ENCODE measurements at regions not wholly inside any gene's neighbourhood (a gene's known extent, or its start where the extent isn't known, plus 50 kb on each side); places are given as distances from the start of the nearest gene placed in this dataset.
"Not testable (repeated sequence)": the region's sequence is repeated elsewhere in the genome, so short reads cannot be mapped to it uniquely, and the experiment has no call there.

DNA sequence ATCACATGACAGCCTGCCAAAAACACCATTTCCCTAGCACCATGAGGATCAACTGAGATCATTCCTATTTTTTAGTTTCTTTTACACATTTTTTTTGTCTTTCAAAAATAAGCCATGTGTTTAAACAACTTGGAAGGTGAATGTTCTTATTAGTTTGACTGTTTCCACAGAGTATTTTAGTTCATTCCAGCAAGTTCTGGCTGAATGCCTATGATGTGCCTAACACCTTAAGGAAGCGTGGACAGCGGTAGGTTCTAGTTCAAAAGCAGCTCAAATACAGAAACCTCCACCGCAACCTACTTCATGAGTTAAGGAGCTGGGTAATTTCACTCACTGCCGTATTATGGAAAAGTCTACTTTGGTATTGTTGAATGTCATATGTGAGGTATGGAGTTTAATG, 101.3 kb upstream of the ADAMTS9 start:
- DNase-seq: no peak

DNA sequence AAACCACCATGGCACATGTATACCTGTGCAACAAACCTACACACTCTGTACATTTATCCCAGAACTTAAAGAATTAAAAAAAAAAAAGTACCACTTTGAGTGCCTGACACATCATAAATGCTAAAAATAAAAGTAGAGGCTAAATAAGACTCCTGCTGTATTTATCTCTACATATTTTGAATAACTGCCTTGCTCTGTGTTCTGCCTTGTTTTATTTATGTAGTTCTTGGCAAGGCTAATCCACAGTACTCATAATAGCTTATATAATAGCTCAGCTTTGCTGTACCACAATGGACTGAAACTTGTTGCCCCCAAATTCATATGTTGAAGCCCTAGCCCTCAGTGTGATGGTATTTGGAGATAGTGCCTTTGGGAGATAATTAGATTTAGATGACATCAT, 95.4 kb upstream of the ADAMTS9 start:
- no peak for DNase-seq

DNA sequence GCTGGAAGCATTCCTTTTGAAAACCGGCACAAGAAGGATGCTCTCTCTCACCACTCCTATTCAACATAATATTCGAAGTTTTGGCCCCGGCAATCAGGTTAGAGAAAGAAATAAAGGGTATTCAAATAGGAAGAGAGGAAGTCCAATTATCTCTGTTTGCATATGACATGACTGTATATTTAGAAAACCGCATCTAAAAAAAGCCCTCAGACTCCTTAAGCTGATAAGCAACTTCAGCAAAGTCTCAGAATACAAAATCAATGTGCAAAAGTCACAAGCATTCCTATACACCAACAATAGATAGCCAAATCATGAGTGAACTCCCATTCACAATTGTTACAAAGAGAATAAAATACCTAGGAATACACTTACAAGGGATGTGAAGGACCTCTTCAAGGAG, 93.1 kb upstream of the ADAMTS9 start:
- not testable (repeated sequence) for DNase-seq

DNA sequence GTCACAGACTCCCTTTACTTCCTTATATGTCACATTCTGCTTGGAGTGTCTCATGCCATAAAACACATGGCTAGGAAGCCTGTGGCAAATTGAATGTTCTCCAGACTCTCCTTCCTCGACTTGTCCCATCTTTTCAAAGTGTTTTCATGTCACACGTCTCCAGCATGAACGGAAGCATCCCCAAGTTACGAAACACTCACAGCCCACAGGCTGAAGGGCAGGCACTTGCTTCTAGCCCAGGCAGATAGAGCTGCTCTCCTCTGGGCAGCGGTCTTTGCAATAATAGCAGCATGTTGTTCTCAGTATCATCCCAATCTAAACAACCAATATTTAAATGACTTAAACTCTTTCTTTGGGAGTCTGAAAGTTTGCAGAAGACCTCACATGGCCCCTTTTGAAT, 85.3 kb upstream of the ADAMTS9 start:
- no peak for DNase-seq

DNA sequence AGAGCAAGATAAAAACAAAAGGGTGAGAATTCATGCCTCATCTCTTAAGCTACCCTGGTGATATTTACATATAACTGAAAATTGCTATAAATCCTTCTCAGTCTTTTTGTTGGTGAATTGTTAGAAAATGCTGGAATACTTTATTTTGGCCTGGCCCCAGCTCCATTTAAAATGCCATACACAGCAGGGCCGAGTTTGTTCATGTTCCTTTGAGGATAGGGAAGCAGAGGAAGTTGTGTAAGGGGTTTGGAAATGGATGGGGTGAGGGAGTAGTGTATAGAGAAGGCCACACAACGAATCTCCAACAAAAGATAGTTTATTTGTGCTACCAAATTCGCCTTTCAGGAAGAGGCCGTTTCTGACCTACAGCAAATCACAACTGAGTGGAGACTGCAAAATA, 78.6 kb upstream of the ADAMTS9 start:
- DNase-seq: no peak

DNA sequence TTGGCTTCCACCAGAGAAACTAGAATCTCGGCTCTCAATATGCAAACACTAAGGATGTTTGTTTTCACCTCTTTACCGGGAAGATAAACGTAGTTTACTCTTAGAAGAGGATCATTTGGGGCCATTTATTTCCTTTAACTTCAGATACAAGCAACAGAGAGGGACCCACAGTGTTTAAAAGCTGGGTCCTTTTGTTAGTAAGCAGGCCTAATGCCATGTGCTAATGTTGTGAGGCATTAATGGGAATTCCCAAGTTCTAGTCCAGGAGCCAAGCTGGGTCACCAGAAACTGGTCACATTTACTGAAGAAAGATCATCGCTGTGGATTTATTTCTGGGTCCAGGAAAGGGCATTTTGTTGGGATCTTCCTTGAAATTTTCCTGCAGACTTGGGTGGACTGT, 78.1 kb upstream of the ADAMTS9 start:
- no peak for DNase-seq

DNA sequence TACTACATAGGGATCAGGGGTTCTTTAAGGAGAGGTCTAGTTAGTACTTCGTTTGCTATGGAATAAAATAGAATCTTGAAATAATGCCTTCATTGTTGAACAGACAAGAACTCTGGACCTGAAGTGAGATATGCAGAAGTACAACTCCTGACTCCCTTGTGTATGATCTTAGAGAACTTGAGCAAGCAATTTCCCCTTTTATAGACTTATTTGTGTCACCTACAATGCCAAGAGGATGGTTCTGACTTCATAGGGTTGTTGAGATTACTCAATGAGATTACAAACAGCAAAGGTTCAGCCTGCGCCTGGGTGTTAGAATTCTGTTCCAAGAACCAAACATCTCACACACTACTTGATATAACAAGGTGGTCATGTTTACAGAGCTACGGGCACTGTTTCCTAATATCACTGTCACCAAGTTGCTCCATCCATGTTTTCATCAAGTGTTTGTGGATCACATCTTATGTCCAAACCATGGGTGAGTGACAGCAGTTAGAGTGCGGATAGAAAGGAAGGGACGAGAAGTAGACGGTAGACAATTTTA, 76.7 kb upstream of the ADAMTS9 start:
- DNase-seq: no peak

DNA sequence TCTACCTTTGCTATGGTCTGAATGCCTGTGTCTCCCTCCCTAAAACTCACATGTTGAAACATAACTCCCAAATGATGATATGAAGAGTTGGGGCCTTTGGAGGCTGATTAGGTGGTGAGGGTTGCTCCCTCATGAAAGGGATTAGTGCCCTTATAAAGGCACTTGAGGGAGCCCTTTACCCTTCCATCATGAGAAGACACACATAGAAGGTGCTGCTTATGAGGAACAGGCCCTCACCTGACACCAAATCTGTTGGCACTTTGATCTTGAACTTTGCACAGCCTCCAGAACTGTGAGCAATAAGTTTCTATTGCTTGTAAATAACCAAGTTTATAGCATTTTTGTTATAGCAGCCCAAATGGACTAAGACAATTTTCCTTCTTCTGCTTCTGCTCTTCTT, 76.2 kb upstream of the ADAMTS9 start:
- DNase-seq: no peak

DNA sequence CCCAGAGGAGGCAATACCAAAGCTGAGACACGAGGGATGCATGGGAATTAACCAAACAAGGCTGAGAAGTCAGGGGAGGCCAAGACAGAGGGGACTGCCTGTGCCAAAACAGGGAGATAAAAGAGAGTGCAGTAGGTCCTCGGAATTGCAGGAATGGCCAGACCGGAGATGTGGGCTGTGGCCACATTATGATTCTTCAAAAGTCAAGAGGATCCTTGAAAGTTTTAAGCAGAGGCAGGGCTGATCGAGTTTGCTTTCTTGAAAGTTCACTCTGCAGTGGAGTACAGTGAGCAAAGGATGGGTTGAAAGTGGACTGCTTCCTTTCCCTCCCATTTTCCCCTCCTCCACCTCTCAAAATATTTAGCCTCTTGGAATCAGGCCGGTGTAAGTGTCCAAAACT, 73.9 kb upstream of the ADAMTS9 start:
- DNase-seq: no peak

DNA sequence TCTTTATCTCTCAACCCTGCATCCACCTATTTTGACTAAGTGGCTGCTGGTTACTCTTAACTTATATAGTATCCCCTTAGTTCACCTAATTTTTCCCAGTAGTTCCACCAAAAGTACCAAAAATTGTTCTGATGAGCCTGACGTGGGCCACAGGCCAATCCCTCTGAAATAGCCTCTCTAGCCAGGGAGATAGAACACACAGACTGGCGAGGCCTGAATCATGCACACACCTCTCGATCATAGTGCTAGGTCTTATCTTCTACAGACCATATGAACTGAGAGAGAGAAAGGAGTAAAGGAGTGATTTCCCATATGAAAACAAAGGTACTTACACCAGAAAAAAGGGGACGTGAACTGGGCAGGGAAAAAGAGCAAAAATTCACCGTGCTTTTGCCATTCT, 72.5 kb upstream of the ADAMTS9 start:
- DNase-seq: no peak

DNA sequence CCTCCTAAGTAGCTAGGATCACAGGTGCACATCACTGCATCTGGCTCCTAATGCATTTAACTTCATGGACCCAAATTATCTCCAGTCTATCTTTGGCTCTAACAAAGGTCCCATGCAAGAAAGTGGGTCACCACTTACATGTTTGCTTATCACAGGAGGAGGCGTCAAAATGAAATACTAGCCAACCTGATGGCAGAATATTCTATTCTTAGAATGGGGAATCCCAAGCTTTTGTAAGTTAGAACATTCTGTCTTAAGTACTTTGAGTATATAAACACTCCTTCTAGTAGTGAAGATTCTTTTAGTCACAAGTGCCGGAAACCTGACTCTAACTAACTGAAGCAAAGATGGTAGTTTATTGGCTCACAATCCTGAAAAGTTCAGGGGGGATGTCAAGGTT, 72.0 kb upstream of the ADAMTS9 start:
- no peak for DNase-seq

DNA sequence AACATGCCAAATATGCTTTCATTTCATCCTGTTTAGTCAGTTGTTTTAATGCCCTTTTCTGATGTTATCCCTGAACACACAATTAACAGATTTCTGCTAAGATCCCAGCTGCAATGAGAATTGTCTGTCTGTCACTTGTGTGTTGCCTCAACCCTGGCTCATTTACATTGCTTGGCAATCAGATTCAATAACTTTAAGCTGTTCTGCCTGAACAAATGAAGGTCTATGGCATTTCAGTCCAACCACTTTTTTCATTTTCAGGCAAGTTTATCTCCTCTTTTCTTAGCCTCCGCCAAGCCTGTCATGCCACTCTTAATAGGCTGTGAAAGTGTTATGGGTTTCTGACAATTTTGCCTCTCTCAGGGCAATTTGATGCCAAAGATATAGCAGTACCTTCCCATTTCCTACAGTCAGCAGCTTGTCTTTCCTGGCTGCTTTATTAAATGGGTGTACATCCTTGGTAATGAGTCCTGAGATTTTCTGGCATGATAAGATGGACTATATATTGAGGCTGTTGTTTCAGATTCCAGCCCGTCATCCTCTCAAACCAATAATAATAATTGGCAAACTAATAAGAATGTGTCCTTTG, 68.7 kb upstream of the ADAMTS9 start:
- DNase-seq: no peak

DNA sequence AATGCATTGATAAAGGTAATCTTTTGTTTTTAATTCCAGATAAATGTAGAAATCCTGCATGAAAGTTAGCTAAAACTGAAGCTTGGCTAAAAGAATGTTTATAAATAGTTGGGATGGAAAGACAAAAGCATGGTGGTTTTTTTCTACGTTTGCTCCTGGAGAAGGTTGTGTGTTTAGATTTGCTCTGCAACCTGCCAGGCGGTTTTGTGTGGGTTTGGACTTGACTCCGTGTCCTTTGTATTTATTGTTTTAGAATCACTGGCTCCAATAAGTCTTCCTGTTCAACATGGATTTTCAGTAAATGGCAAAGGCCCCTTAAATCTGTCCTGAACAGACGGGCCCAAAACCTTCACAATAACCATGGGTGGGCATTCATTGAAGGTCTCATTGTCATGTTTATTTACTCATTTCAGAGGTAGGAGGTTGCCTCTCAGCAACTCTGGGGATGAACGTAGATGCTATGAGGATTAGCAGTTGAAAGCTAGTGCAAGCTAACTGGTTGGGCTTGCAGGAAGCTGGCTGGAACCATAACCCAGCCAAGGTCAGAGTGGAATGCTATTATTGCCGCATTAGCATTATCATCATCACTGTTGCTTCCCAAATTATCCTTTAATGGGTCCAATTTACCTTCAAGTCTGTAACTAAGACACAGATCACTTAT, 60.6 kb upstream of the ADAMTS9 start:
- DNase-seq: no peak

DNA sequence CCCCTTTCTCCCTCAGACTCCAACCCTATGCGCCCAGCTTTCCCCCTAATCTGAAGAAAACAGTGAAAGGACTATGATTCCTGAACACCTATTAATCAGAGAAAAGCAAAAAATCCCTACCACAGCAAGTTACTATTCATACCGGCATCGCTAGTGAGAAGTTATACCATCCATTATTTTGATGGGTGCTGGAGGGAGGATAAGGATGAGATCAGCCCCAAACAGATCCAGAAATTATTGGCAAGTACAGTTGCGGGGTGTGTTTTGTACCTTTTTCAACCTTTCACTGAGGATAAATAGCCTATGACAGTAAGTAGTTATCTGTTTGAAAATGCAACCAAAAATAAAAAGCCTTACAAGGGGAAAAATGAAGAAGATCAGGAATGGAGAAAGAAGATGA, 59.9 kb upstream of the ADAMTS9 start:
- DNase-seq: no peak

DNA sequence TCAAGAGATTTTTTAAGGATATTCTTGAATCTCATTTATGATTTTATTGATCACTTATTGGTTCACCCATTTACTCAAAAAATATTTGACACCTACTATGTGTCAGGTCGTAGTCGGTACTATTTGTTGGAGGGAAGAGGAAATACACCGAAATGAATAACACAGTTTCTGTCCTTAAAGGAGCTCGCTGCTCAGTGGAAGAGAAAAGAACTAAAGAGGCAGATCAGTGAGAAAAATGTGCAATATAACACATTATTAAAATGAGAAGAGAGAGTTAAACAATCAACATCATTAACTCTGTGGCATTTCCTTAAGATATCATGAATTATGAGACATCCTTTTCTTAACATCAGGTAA, 56.1 kb upstream of the ADAMTS9 start:
- no peak for DNase-seq

DNA sequence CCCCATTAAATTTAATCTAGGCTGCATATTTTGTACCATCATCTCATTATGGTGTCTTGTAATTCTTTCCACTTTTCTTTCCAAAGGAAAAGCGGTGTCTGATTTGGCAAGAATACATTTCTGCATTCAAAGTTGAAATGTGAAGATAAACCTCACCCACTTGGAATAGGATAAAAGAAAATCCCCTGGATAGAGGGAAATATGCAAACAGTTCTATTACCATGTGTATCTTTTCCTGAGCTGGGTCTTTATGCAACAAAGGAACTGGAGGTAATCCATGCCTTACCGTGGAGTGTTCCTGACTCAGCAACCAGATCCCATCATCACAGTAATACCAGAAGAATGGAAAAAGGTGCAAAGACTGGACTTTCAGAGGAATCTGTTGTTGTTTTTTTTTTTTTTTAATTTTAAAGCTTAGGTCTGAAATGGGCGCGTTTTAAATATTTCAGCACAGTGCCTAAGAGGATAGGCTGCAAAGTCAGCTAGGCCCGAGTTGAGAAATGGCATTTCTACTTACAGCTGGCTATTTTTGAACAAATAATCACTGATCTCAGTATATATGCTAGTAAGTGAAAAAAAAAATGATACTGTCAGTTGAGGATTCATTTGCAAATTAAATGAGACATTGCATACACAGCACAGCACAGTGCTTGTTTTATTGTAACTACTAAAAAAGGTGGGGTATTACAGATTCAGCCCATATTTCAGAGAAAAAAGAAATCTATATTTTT, 55.5 kb upstream of the ADAMTS9 start:
- DNase-seq: no peak

DNA sequence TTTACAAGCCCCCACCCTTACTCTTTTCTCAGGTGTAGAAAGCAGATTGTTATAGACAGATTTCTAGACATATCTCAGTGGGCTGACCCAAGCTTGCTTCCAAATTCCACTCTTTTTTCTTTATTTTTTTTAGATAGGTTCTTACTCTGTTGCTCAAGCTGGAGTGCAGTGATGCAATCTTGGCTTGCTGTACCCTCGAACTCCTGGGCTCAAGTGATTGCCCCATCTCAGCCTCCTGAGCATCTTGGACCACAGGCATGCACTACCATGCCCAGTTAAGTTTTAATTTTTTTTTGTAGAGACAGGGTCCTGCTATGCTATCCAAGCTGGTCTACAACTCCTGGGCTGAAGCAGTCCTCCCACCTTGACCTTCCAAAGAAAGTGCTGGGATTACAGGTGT, 53.5 kb upstream of the ADAMTS9 start:
- DNase-seq: no peak

DNA sequence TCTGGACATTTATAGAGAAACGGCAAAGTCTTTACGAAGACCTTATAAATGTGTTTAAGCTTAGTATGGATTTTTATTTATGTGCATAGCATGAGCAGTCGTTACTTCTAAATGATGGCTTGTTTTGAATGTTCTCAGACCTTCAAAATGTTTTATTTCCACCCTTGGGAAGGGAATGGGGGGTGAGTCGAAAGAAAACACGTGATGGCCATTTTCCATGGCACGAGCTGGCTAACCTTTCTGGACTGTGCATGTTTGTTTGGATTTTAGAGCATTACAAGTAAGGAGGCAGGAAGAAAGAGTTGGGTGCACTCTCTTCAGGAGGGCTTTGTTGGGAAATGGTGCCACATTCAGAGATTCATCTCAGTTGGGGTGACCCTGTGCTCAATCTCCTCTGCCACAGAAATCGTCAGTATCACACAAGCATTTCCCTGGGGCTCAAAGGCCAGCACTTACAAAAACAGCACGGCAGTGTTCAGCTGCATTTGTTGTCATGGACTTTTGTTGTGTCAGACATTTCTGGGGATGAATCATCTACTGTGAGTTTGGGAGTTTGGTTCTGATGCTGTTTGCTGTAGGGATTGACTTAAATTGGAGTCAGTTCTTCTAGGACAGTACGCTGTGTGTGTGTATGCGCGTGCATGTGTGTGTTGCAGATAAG, 52.3 kb upstream of the ADAMTS9 start:
- no peak for DNase-seq
